Astrocyte (in vitro differentiated cells and primary cell): ENCODE measurements at regions not wholly inside any gene's neighbourhood (a gene's known extent, or its start where the extent isn't known, plus 50 kb on each side); places are given as distances from the start of the nearest gene placed in this dataset.

Experiments used
- DNase-seq: peaks from one replicate; pipeline ENCODE4 v3.0.0-alpha.2; 2010; ENCODE audit warnings: low read depth
- FAIRE-seq: peaks from 2 replicates; lab custom pipeline; 2011; peaks lifted over from hg19 to GRCh38; lab: Jason Lieb, UNC
- H2AFZ ChIP-seq: 2 replicates; pipeline ENCODE4 v1.6.0; 2012; ENCODE audit warnings: low read depth, low read length, inconsistent platforms
- H3K27ac ChIP-seq: 2 replicates; pipeline ENCODE4 v1.5.1; 2011; ENCODE audit warnings: low read depth, low read length, inconsistent platforms
- H3K27me3 ChIP-seq: 2 replicates; pipeline ENCODE4 v1.6.0; 2011; ENCODE audit warnings: low read length, inconsistent platforms; ENCODE audit not compliant: insufficient read depth
- H3K36me3 ChIP-seq: 2 replicates; pipeline ENCODE4 v1.5.1; 2011; ENCODE audit warnings: low read length, inconsistent platforms; ENCODE audit not compliant: insufficient read depth
- H3K4me1 ChIP-seq: 2 replicates; pipeline ENCODE4 v1.5.1; 2011; ENCODE audit warnings: low read length, inconsistent platforms; ENCODE audit not compliant: insufficient read depth
- H3K4me2 ChIP-seq: 2 replicates; pipeline ENCODE4 v1.6.0; 2012; ENCODE audit warnings: low read length, inconsistent platforms
- H3K4me3 ChIP-seq: 2 replicates; pipeline ENCODE4 v1.5.1; 2011; ENCODE audit warnings: low read depth, mild to moderate bottlenecking, low read length, inconsistent platforms; ENCODE audit not compliant: insufficient read depth
- H3K79me2 ChIP-seq: 2 replicates; pipeline ENCODE4 v1.6.0; 2012; ENCODE audit warnings: mild to moderate bottlenecking, low read length, inconsistent platforms; ENCODE audit not compliant: insufficient read depth
- H3K9ac ChIP-seq: 2 replicates; pipeline ENCODE4 v1.6.0; 2012; ENCODE audit warnings: mild to moderate bottlenecking, low read length, inconsistent platforms
- H3K9me3 ChIP-seq: 2 replicates; pipeline ENCODE4 v1.5.1; 2012; ENCODE audit warnings: low read depth, mild to moderate bottlenecking, low read length, inconsistent platforms; ENCODE audit not compliant: insufficient read depth
- H4K20me1 ChIP-seq: 2 replicates; pipeline ENCODE4 v1.6.0; 2012; ENCODE audit warnings: low read length, inconsistent platforms; ENCODE audit not compliant: insufficient read depth
- H3K27ac Mint-ChIP-seq: one replicate; pipeline ENCODE4 v1.8.0; 2021; ENCODE audit warnings: mild to moderate bottlenecking, mixed read lengths; ENCODE audit not compliant: unreplicated experiment
- H3K27me3 Mint-ChIP-seq: one replicate; pipeline ENCODE4 v1.8.0; 2021; ENCODE audit warnings: low read depth, mixed read lengths; ENCODE audit not compliant: unreplicated experiment
- H3K36me3 Mint-ChIP-seq: one replicate; pipeline ENCODE4 v1.8.0; 2021; ENCODE audit warnings: low read depth, mixed read lengths; ENCODE audit not compliant: unreplicated experiment
- H3K4me1 Mint-ChIP-seq: one replicate; pipeline ENCODE4 v1.8.0; 2021; ENCODE audit warnings: low read depth, mixed read lengths; ENCODE audit not compliant: unreplicated experiment
- H3K4me3 Mint-ChIP-seq: one replicate; pipeline ENCODE4 v1.8.0; 2021; ENCODE audit warnings: mild to moderate bottlenecking, moderate library complexity, mixed read lengths; ENCODE audit not compliant: unreplicated experiment
- H3K9me3 Mint-ChIP-seq: one replicate; pipeline ENCODE4 v1.8.0; 2021; ENCODE audit warnings: mild to moderate bottlenecking, mixed read lengths; ENCODE audit not compliant: unreplicated experiment
- EZH2 ChIP-seq: IDR thresholded peaks from 2 replicates; pipeline ENCODE4 v1.6.1; 2012; ENCODE audit warnings: mild to moderate bottlenecking, low read length, inconsistent platforms; ENCODE audit not compliant: insufficient read depth
- TF ChIP-seq, protein P1 (sequence below): IDR thresholded peaks from 2 replicates; pipeline ENCODE4 v1.5.1; 2011; ENCODE audit warnings: low read depth, mild to moderate bottlenecking, inconsistent platforms, low read length, moderate library complexity; ENCODE audit not compliant: insufficient read depth

DNA sequence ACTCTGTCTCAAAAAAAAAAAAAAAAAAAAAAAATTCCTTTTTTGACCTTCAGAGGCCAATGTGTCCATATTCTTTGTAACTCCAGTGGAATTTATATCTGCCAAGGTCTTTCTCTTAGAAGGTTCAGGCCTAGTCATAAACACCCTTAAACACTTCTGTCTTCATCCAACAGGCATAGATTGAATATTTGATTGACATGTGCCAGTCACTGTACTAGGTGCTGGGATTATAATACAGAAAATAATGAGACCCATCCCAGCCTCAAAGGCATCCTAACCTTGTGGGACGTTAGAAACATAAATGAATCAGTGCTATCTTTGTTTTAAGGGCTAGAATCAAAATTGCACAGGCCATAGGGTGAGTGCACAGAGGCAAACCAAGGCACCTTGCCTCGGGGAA is 62.9 kb upstream of the SERBP1 start:
- no peak for DNase-seq
- Histone ChIP-seq H4K20me1 (no peaks in the 10 kb centered on the region), H3K27me3 (no peaks in the 10 kb centered on the region), H3K4me3 (no peak overlapping the region), H2AFZ (no peak overlapping the region), H3K9ac (no peak overlapping the region), H3K36me3 (no peaks in the 10 kb centered on the region), H3K4me1 (no peaks in the 10 kb centered on the region), H3K9me3 (no peaks in the 10 kb centered on the region), H3K27ac (no peak overlapping the region), H3K4me2 (no peak overlapping the region), H3K79me2 (no peaks in the 10 kb centered on the region)
- Mint-ChIP-seq H3K4me3 (no peak overlapping the region), H3K27me3 (peaks cover 6% of the 10 kb centered on the region), H3K36me3 (no peaks in the 10 kb centered on the region), H3K9me3 (no peaks in the 10 kb centered on the region), H3K4me1 (no peaks in the 10 kb centered on the region), H3K27ac (no peak overlapping the region)
- FAIRE-seq, result no peak
- TF ChIP-seq, protein P1, sequence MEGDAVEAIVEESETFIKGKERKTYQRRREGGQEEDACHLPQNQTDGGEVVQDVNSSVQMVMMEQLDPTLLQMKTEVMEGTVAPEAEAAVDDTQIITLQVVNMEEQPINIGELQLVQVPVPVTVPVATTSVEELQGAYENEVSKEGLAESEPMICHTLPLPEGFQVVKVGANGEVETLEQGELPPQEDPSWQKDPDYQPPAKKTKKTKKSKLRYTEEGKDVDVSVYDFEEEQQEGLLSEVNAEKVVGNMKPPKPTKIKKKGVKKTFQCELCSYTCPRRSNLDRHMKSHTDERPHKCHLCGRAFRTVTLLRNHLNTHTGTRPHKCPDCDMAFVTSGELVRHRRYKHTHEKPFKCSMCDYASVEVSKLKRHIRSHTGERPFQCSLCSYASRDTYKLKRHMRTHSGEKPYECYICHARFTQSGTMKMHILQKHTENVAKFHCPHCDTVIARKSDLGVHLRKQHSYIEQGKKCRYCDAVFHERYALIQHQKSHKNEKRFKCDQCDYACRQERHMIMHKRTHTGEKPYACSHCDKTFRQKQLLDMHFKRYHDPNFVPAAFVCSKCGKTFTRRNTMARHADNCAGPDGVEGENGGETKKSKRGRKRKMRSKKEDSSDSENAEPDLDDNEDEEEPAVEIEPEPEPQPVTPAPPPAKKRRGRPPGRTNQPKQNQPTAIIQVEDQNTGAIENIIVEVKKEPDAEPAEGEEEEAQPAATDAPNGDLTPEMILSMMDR, result no peak
- TF ChIP-seq EZH2, result no peak

DNA sequence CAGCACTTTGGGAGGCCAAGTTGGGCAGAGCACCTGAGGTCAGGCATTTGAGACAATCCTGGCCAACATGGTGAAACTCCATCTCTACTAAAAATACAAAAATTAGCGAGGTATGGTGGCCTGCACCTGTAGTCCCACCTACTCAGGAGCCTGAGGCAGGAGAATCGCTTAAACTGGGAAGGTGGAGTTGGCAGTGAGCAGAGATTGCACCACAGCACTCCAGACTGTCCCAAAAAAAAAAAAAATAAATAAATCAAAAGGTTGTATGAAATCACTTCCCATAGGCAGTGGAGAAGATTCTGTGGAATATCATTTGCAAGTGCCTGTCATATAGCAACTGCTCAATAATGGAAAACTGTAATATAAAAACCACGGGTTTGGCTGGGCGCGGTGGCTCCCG is 65.1 kb upstream of the SERBP1 start:
- Mint-ChIP-seq H3K4me3 (no peak overlapping the region), H3K4me1 (no peaks in the 10 kb centered on the region), H3K36me3 (no peaks in the 10 kb centered on the region), H3K9me3 (no peaks in the 10 kb centered on the region), H3K27me3 (peaks cover 4% of the 10 kb centered on the region), H3K27ac (no peak overlapping the region)
- Histone ChIP-seq H3K4me2 (no peak overlapping the region), H3K79me2 (no peaks in the 10 kb centered on the region), H3K9me3 (no peaks in the 10 kb centered on the region), H2AFZ (no peak overlapping the region), H3K27me3 (no peaks in the 10 kb centered on the region), H3K36me3 (no peaks in the 10 kb centered on the region), H3K9ac (no peak overlapping the region), H3K4me1 (no peaks in the 10 kb centered on the region), H3K27ac (no peak overlapping the region), H4K20me1 (no peaks in the 10 kb centered on the region), H3K4me3 (no peak overlapping the region)
- no peak for TF ChIP-seq EZH2
- TF ChIP-seq, protein P1, result no peak
- FAIRE-seq (no peak), DNase-seq (no peak)

DNA sequence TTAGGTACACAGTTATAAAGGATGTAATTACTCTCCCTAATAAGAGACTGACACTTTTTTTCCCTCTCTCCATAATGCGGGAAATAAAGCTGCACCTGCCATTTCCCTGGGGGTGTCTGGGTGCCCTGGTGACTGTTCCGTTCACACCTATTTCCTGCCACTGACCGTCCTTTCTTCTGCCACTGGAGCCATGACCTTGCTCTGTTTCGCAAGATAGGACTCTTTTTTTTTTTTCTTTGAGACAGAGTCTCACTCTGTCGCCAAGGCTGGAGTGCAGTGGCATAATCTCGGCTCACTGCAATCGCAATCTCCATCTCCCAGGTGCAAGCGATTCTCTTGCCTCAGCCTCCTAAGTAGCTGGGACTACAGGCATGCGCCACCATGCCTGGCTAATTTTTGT is 66.1 kb upstream of the SERBP1 start:
- no peak overlapping the region for H3K4me2 ChIP-seq
- no peaks in the 10 kb centered on the region for H3K4me1 ChIP-seq
- Mint-ChIP-seq H3K9me3 (no peaks in the 10 kb centered on the region), H3K27ac (no peak overlapping the region), H3K4me1 (no peaks in the 10 kb centered on the region), H3K27me3 (peaks cover 5% of the 10 kb centered on the region), H3K36me3 (no peaks in the 10 kb centered on the region), H3K4me3 (no peak overlapping the region)
- TF ChIP-seq EZH2, result no peak
- TF ChIP-seq, protein P1, result no peak
- no peak overlapping the region for H3K27ac ChIP-seq
- FAIRE-seq, result no peak
- H3K79me2 ChIP-seq, result no peaks in the 10 kb centered on the region
- H4K20me1 ChIP-seq, result no peaks in the 10 kb centered on the region
- no peaks in the 10 kb centered on the region for H3K27me3 ChIP-seq
- H2AFZ ChIP-seq, result no peak overlapping the region
- H3K4me3 ChIP-seq, result no peak overlapping the region
- no peak overlapping the region for H3K9ac ChIP-seq
- H3K36me3 ChIP-seq, result no peaks in the 10 kb centered on the region
- DNase-seq, result no peak
- H3K9me3 ChIP-seq, result no peaks in the 10 kb centered on the region
